ENCODE measurements at regions not wholly inside any gene's neighbourhood (a gene's known extent, or its start where the extent isn't known, plus 50 kb on each side); places are given as distances from the start of the nearest gene placed in this dataset.

GRCh38 chr1:223445402-223445801 lies 52.2 kb downstream of the CCDC185 start:
- peaks cover 8% of the 10 kb centered on the region; the same call in 1 of the 2 replicates for H3K27me3 ChIP-seq (ENCODE audit: insufficient read depth, low read length)
- H3K79me2 ChIP-seq (ENCODE audit: control insufficient read depth, insufficient read depth, low read length, unreplicated experiment) = no peaks in the 10 kb centered on the region
- H3K4me3 ChIP-seq (ENCODE audit: low read depth, low read length) = no peak overlapping the region
- no peaks in the 10 kb centered on the region for H3K36me3 ChIP-seq (ENCODE audit: insufficient read depth, low read length)
- no peaks in the 10 kb centered on the region for H3K4me1 ChIP-seq (ENCODE audit: control insufficient read depth, insufficient read depth, low read length, unreplicated experiment)
- no peak overlapping the region for H2AFZ ChIP-seq (ENCODE audit: low read length, unreplicated experiment)
- H3K27ac ChIP-seq (ENCODE audit: low read depth, low read length) = no peak overlapping the region

- Histone ChIP-seq H3K4me3 (ENCODE audit: low read depth, low read length) (no peak overlapping the region), H3K4me1 (ENCODE audit: control insufficient read depth, insufficient read depth, low read length, unreplicated experiment) (no peaks in the 10 kb centered on the region), H2AFZ (ENCODE audit: low read length, unreplicated experiment) (no peak overlapping the region), H3K27ac (ENCODE audit: low read depth, low read length) (no peak overlapping the region), H3K36me3 (ENCODE audit: insufficient read depth, low read length) (no peaks in the 10 kb centered on the region), H3K27me3 (ENCODE audit: insufficient read depth, low read length) (peaks cover 36% of the 10 kb centered on the region; the same call in 1 of the 2 replicates), H3K79me2 (ENCODE audit: control insufficient read depth, insufficient read depth, low read length, unreplicated experiment) (no peaks in the 10 kb centered on the region)
These were observed 60.7 kb downstream of the CCDC185 start for GRCh38 chr1:223453902-223454301.

- H3K27ac ChIP-seq (ENCODE audit: low read depth, low read length) = no peak overlapping the region
- H2AFZ ChIP-seq (ENCODE audit: low read length, unreplicated experiment) = no peak overlapping the region
These were observed 61.7 kb downstream of the CCDC185 start for GRCh38 chr1:223454959-223455358.

GRCh38 chr1:223455470-223455869 lies 62.3 kb downstream of the CCDC185 start:
- no peaks in the 10 kb centered on the region for H3K36me3 ChIP-seq (ENCODE audit: insufficient read depth, low read length)
- no peak overlapping the region for H3K27ac ChIP-seq (ENCODE audit: low read depth, low read length)
- no peaks in the 10 kb centered on the region for H3K79me2 ChIP-seq (ENCODE audit: control insufficient read depth, insufficient read depth, low read length, unreplicated experiment)
- no peaks in the 10 kb centered on the region for H3K4me1 ChIP-seq (ENCODE audit: control insufficient read depth, insufficient read depth, low read length, unreplicated experiment)
- H3K27me3 ChIP-seq (ENCODE audit: insufficient read depth, low read length) = peaks cover 47% of the 10 kb centered on the region; the same call in 1 of the 2 replicates
- H3K4me3 ChIP-seq (ENCODE audit: low read depth, low read length) = no peak overlapping the region
- no peak overlapping the region for H2AFZ ChIP-seq (ENCODE audit: low read length, unreplicated experiment)

More at GRCh38 chr1:223454959-223455358, 61.7 kb downstream of the CCDC185 start:
- no peaks in the 10 kb centered on the region for H3K36me3 ChIP-seq (ENCODE audit: insufficient read depth, low read length)
- H3K27me3 ChIP-seq (ENCODE audit: insufficient read depth, low read length) = peaks cover 42% of the 10 kb centered on the region; the same call in 1 of the 2 replicates
- H3K4me3 ChIP-seq (ENCODE audit: low read depth, low read length) = no peak overlapping the region
- H3K4me1 ChIP-seq (ENCODE audit: control insufficient read depth, insufficient read depth, low read length, unreplicated experiment) = no peaks in the 10 kb centered on the region
- no peaks in the 10 kb centered on the region for H3K79me2 ChIP-seq (ENCODE audit: control insufficient read depth, insufficient read depth, low read length, unreplicated experiment)

- Histone ChIP-seq H3K27ac (ENCODE audit: low read depth, low read length) (no peak overlapping the region), H3K4me3 (ENCODE audit: low read depth, low read length) (no peak overlapping the region), H3K27me3 (ENCODE audit: insufficient read depth, low read length) (peaks cover 60% of the 10 kb centered on the region; the same call in 1 of the 2 replicates), H3K4me1 (ENCODE audit: control insufficient read depth, insufficient read depth, low read length, unreplicated experiment) (no peaks in the 10 kb centered on the region), H3K36me3 (ENCODE audit: insufficient read depth, low read length) (no peaks in the 10 kb centered on the region), H2AFZ (ENCODE audit: low read length, unreplicated experiment) (no peak overlapping the region), H3K79me2 (ENCODE audit: control insufficient read depth, insufficient read depth, low read length, unreplicated experiment) (no peaks in the 10 kb centered on the region)
These were observed 63.5 kb downstream of the CCDC185 start for GRCh38 chr1:223456747-223457146.

GRCh38 chr1:223460566-223461189 lies 67.5 kb downstream of the CCDC185 start:
- Histone ChIP-seq H3K27me3 (ENCODE audit: insufficient read depth, low read length) (peaks cover 56% of the 10 kb centered on the region), H2AFZ (ENCODE audit: low read length, unreplicated experiment) (no peak overlapping the region), H3K79me2 (ENCODE audit: control insufficient read depth, insufficient read depth, low read length, unreplicated experiment) (no peaks in the 10 kb centered on the region), H3K36me3 (ENCODE audit: insufficient read depth, low read length) (no peaks in the 10 kb centered on the region), H3K4me3 (ENCODE audit: low read depth, low read length) (no peak overlapping the region), H3K4me1 (ENCODE audit: control insufficient read depth, insufficient read depth, low read length, unreplicated experiment) (no peaks in the 10 kb centered on the region), H3K27ac (ENCODE audit: low read depth, low read length) (no peak overlapping the region)

- Histone ChIP-seq H2AFZ (ENCODE audit: low read length, unreplicated experiment) (no peak overlapping the region), H3K79me2 (ENCODE audit: control insufficient read depth, insufficient read depth, low read length, unreplicated experiment) (no peaks in the 10 kb centered on the region), H3K27ac (ENCODE audit: low read depth, low read length) (no peak overlapping the region), H3K27me3 (ENCODE audit: insufficient read depth, low read length) (peaks cover 46% of the 10 kb centered on the region), H3K36me3 (ENCODE audit: insufficient read depth, low read length) (no peaks in the 10 kb centered on the region), H3K4me1 (ENCODE audit: control insufficient read depth, insufficient read depth, low read length, unreplicated experiment) (no peaks in the 10 kb centered on the region), H3K4me3 (ENCODE audit: low read depth, low read length) (no peak overlapping the region)
These were observed 68.9 kb downstream of the CCDC185 start for GRCh38 chr1:223462047-223462630.

GRCh38 chr1:223462866-223463404 lies 69.7 kb downstream of the CCDC185 start:
- Histone ChIP-seq H3K27ac (ENCODE audit: low read depth, low read length) (no peak overlapping the region), H3K4me3 (ENCODE audit: low read depth, low read length) (no peak overlapping the region), H3K79me2 (ENCODE audit: control insufficient read depth, insufficient read depth, low read length, unreplicated experiment) (no peaks in the 10 kb centered on the region), H3K27me3 (ENCODE audit: insufficient read depth, low read length) (peaks cover 41% of the 10 kb centered on the region), H2AFZ (ENCODE audit: low read length, unreplicated experiment) (no peak overlapping the region), H3K4me1 (ENCODE audit: control insufficient read depth, insufficient read depth, low read length, unreplicated experiment) (no peaks in the 10 kb centered on the region), H3K36me3 (ENCODE audit: insufficient read depth, low read length) (no peaks in the 10 kb centered on the region)

- no peaks in the 10 kb centered on the region for H3K79me2 ChIP-seq (ENCODE audit: control insufficient read depth, insufficient read depth, low read length, unreplicated experiment)
- H3K36me3 ChIP-seq (ENCODE audit: insufficient read depth, low read length) = no peaks in the 10 kb centered on the region
- H3K27ac ChIP-seq (ENCODE audit: low read depth, low read length) = no peak overlapping the region
- no peak overlapping the region for H2AFZ ChIP-seq (ENCODE audit: low read length, unreplicated experiment)
- no peak overlapping the region for H3K4me3 ChIP-seq (ENCODE audit: low read depth, low read length)
- H3K27me3 ChIP-seq (ENCODE audit: insufficient read depth, low read length) = peaks cover 37% of the 10 kb centered on the region
- H3K4me1 ChIP-seq (ENCODE audit: control insufficient read depth, insufficient read depth, low read length, unreplicated experiment) = no peaks in the 10 kb centered on the region
These were observed 72.9 kb downstream of the CCDC185 start for GRCh38 chr1:223466151-223466550.

GRCh38 chr1:223471566-223471965 lies 78.4 kb downstream of the CCDC185 start:
- Histone ChIP-seq H2AFZ (ENCODE audit: low read length, unreplicated experiment) (no peak overlapping the region), H3K79me2 (ENCODE audit: control insufficient read depth, insufficient read depth, low read length, unreplicated experiment) (no peaks in the 10 kb centered on the region), H3K4me1 (ENCODE audit: control insufficient read depth, insufficient read depth, low read length, unreplicated experiment) (no peaks in the 10 kb centered on the region), H3K4me3 (ENCODE audit: low read depth, low read length) (no peak overlapping the region), H3K27me3 (ENCODE audit: insufficient read depth, low read length) (peaks cover 68% of the 10 kb centered on the region), H3K27ac (ENCODE audit: low read depth, low read length) (no peak overlapping the region), H3K36me3 (ENCODE audit: insufficient read depth, low read length) (no peaks in the 10 kb centered on the region)

GRCh38 chr1:223472057-223472456 lies 78.8 kb downstream of the CCDC185 start:
- Histone ChIP-seq H3K4me3 (ENCODE audit: low read depth, low read length) (no peak overlapping the region), H3K36me3 (ENCODE audit: insufficient read depth, low read length) (no peaks in the 10 kb centered on the region), H3K79me2 (ENCODE audit: control insufficient read depth, insufficient read depth, low read length, unreplicated experiment) (no peaks in the 10 kb centered on the region), H3K27me3 (ENCODE audit: insufficient read depth, low read length) (peaks cover 73% of the 10 kb centered on the region), H3K27ac (ENCODE audit: low read depth, low read length) (no peak overlapping the region), H2AFZ (ENCODE audit: low read length, unreplicated experiment) (no peak overlapping the region), H3K4me1 (ENCODE audit: control insufficient read depth, insufficient read depth, low read length, unreplicated experiment) (no peaks in the 10 kb centered on the region)
